Lower leg skin (tissue), 4 donors: ENCODE measurements at regions not wholly inside any gene's neighbourhood (a gene's known extent, or its start where the extent isn't known, plus 50 kb on each side); places are given as distances from the start of the nearest gene placed in this dataset.

Source experiments
- DNase-seq, 2 donors: peaks; one replicate each; pipeline ENCODE4 v3.0.0-alpha.2; 2019; ENCODE audit warnings: low spot score in 2 of 2
- H3K4me3 ChIP-seq: fragments of 200-600 bp; sonication (generic); 2 replicates; pipeline ENCODE4 v1.5.1; 2017; ENCODE audit warnings: mild to moderate bottlenecking, low read depth; ENCODE audit not compliant: poor library complexity, severe bottlenecking
- CTCF ChIP-seq, 3 donors: fragments of 450-650 bp; IDR thresholded peaks; one replicate each; pipeline ENCODE4 v1.5.1; 2016; ENCODE audit warnings: antibody characterized with exemption in 3 of 3, mild to moderate bottlenecking in 3 of 3, moderate library complexity in 2 of 3
- POLR2A ChIP-seq, 2 donors: fragments of 450-650 bp; IDR thresholded peaks; one replicate each; pipeline ENCODE4 v1.6.1; 2016 to 2017; ENCODE audit warnings: antibody characterized with exemption in 2 of 2, mild to moderate bottlenecking in 1 of 2, moderate library complexity in 1 of 2
- WGBS, 2 donors: methylation state at CpG; one replicate each; pipeline ENCODE4 v1.1.5; 2018; 5-methylcytosine and 5-hydroxymethylcytosine counted together
- intact Hi-C: fragments of 100-400 bp; cut with DNase I; formaldehyde crosslinking; loops from one replicate; pipeline ENCODE4 v1.15.0; 2023; ENCODE audit warnings: low total_unique reads

- no peak overlapping the region for H3K4me3 ChIP-seq
- 93 to 95% methylated on average over 1 of the region's 1 CpG for WGBS, 2 donors
- no peak for DNase-seq
- intact Hi-C loops: no loop called here
- TF ChIP-seq POLR2A (IDR thresholded peaks at IDR 0.05) (no peak), CTCF (IDR thresholded peaks at IDR 0.05) (no peak)
Measured at GRCh38 chr9:107793541-107793940, 304.0 kb upstream of the KLF4 start.

- WGBS, 2 donors: 88 to 94% methylated on average over 1 of the region's 1 CpG
- TF ChIP-seq POLR2A (IDR thresholded peaks at IDR 0.05): no peak
- no peak for TF ChIP-seq CTCF (IDR thresholded peaks at IDR 0.05)
- H3K4me3 ChIP-seq: no peak overlapping the region
- intact Hi-C loops: no loop called here
- DNase-seq: no peak
Measured at GRCh38 chr9:107792596-107792995, 303.0 kb upstream of the KLF4 start.

- WGBS, 2 donors: 88 to 93% methylated on average over 3 of the region's 3 CpGs
Measured at GRCh38 chr9:107792006-107792405, 302.4 kb upstream of the KLF4 start.

GRCh38 chr9:107789001-107789700 lies 299.6 kb upstream of the KLF4 start:
- DNase-seq: no peak
- TF ChIP-seq POLR2A (IDR thresholded peaks at IDR 0.05): no peak
- no peak for TF ChIP-seq CTCF (IDR thresholded peaks at IDR 0.05)
- no peak overlapping the region for H3K4me3 ChIP-seq
- intact Hi-C loops: no loop called here
- 94 to 97% methylated on average over 4 of the region's 4 CpGs for WGBS, 2 donors

More at GRCh38 chr9:107792006-107792405, 302.4 kb upstream of the KLF4 start:
- no peak for TF ChIP-seq POLR2A (IDR thresholded peaks at IDR 0.05)
- TF ChIP-seq CTCF (IDR thresholded peaks at IDR 0.05): no peak
- no peak for DNase-seq
- no peak overlapping the region for H3K4me3 ChIP-seq
- intact Hi-C loops: no loop called here

- WGBS, 2 donors: 73 to 88% methylated on average over 2 of the region's 2 CpGs
- H3K4me3 ChIP-seq: no peak overlapping the region
- no peak for DNase-seq
- intact Hi-C loops: no loop called here
- no peak for TF ChIP-seq CTCF (IDR thresholded peaks at IDR 0.05)
- no peak for TF ChIP-seq POLR2A (IDR thresholded peaks at IDR 0.05)
Measured at GRCh38 chr9:107786561-107786960, 297.0 kb upstream of the KLF4 start.
